ENCODE measurements at regions not wholly inside any gene's neighbourhood (a gene's known extent, or its start where the extent isn't known, plus 50 kb on each side); places are given as distances from the start of the nearest gene placed in this dataset.

DNA sequence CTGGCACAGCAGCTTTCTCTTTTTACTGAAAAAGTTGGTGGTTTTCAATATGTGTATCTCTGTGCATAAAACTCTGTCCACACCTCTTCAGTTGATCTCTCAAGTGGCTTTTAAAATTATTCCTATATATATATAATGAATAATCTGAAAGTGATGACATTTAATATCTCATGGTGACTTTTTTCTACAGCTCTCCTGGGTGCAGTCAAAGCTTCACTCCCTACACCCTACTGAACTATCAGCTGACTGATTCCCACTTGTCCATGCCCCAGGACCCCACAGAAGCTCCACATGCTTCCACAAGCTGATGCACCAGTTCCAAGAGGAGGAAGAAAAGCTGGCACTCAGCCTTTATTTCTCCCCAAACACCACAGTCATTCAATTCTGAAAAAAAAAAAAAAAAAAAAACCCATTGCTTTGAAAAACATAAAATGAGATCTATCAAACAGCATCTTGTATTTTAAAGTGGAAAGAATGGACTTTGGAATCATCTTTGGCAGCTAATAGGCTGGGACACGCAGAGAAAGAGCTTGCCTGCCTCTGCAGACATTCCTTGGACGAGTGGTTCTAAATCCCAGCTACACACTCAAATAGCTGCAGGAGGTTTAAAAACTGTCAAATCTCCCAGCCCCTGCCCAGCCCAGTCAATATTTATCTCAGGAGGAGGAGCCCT is 75.3 kb upstream of the GDF10 start:
- TF ChIP-seq, protein P1, sequence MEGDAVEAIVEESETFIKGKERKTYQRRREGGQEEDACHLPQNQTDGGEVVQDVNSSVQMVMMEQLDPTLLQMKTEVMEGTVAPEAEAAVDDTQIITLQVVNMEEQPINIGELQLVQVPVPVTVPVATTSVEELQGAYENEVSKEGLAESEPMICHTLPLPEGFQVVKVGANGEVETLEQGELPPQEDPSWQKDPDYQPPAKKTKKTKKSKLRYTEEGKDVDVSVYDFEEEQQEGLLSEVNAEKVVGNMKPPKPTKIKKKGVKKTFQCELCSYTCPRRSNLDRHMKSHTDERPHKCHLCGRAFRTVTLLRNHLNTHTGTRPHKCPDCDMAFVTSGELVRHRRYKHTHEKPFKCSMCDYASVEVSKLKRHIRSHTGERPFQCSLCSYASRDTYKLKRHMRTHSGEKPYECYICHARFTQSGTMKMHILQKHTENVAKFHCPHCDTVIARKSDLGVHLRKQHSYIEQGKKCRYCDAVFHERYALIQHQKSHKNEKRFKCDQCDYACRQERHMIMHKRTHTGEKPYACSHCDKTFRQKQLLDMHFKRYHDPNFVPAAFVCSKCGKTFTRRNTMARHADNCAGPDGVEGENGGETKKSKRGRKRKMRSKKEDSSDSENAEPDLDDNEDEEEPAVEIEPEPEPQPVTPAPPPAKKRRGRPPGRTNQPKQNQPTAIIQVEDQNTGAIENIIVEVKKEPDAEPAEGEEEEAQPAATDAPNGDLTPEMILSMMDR (IDR thresholded peaks at IDR 0.05; ENCODE audit: insufficient read depth, low read length, poor library complexity, severe bottlenecking): no peak
- DNase-seq (ENCODE audit: low read depth): no peak
- Histone ChIP-seq H3K4me3 (ENCODE audit: low read depth, low read length) (no peak overlapping the region), H3K36me3 (ENCODE audit: control insufficient read depth, insufficient read depth, low read length) (no peaks in the 10 kb centered on the region), H3K27me3 (ENCODE audit: control insufficient read depth, insufficient read depth, low read length) (no peaks in the 10 kb centered on the region)

DNA sequence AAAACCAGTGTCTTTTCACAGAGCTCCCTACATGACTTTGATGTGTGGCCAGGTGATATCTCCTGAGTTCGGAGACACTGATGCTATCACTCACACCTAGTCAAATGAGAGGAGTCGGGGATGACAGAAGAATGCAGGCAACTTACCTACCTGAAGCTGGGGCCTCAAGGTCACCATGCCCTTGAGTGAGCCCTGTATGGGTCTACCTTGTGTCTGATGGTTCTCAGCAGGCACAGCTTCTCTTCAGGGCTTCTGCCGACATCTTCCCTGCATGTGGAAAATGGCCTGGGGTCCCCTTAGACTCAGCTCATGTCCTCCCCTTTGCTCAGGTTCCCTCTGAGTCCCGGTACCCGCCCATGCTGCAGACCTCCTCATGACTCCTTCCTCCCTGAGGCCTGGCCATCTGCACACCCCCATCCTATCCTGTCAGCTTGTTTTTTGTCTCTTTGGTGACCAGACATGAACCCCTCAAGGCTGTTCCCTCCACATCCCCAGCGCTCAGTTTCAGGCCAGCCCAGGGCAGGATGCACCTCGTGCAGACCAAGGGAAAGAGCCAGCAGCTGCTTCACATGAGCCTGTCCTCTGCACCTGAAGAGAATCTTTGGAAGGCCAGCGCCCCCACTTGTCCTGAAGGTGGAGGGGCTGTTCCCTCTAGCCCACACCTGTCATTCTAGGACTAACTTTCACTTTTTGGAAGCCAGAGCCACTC is 74.6 kb upstream of the GDF10 start:
- no peaks in the 10 kb centered on the region for H3K36me3 ChIP-seq (ENCODE audit: control insufficient read depth, insufficient read depth, low read length)
- DNase-seq (ENCODE audit: low read depth): no peak
- TF ChIP-seq, protein P1 (IDR thresholded peaks at IDR 0.05; ENCODE audit: insufficient read depth, low read length, poor library complexity, severe bottlenecking): no peak
- no peaks in the 10 kb centered on the region for H3K27me3 ChIP-seq (ENCODE audit: control insufficient read depth, insufficient read depth, low read length)
- no peak overlapping the region for H3K4me3 ChIP-seq (ENCODE audit: low read depth, low read length)

DNA sequence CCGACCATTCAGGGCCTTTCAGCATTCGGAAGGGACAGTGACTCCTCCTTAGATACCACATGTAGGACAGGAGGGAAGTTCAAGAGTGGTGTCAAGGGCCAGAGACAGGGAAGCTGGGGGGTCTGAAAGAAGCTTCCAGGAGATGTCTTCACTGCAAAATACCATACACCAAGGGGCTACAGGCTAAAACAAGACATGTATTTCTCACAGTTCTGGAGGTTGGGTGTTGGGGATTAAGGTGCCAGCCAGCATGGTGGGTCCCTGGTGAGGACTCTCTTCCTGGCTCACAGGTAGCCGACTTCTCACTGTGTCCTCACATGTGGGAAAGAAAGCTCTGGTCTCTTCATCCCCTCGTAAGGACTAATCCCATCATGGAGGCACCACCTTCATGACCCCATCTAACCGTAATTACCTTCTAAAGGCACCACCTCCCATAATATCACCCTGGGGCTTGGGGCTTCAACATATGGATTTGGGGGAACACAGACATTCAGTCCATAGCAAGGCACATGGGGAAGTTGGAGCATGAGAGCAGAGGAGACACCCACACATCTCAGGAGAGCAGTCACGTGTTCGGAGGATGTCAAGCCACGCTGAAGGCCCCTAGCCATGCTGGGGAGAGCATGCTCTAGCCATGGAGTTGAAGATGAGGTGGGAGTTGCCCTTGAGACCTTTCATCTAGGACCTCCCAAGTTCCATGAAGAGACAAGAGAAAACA is 73.9 kb upstream of the GDF10 start:
- no peaks in the 10 kb centered on the region for H3K27me3 ChIP-seq (ENCODE audit: control insufficient read depth, insufficient read depth, low read length)
- H3K36me3 ChIP-seq (ENCODE audit: control insufficient read depth, insufficient read depth, low read length): no peaks in the 10 kb centered on the region
- DNase-seq (ENCODE audit: low read depth): no peak
- TF ChIP-seq, protein P1 (IDR thresholded peaks at IDR 0.05; ENCODE audit: insufficient read depth, low read length, poor library complexity, severe bottlenecking): no peak
- no peak overlapping the region for H3K4me3 ChIP-seq (ENCODE audit: low read depth, low read length)

DNA sequence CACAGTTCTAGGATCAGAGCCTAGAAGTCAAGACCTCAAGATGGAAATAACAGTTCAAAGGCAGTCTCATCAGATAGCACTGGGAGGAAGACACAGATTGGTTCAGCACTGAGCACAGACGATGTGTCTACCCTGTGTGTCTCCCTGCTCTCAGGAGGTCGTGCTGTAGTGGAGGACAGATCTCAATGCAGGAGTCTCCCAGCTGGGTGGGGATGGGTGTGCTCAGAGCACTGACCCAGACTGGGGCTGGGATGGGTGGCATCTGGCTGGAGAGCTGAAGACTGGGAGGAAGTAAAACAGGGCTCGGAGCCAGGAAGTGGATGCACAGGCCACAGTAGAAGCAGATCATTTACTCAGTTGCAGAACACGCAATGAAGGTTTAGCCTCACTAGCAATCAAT is 69.5 kb upstream of the GDF10 start:
- no peak for DNase-seq (ENCODE audit: low read depth)
- Histone ChIP-seq H3K27me3 (ENCODE audit: control insufficient read depth, insufficient read depth, low read length) (no peaks in the 10 kb centered on the region), H3K4me3 (ENCODE audit: low read depth, low read length) (no peak overlapping the region), H3K36me3 (ENCODE audit: control insufficient read depth, insufficient read depth, low read length) (no peaks in the 10 kb centered on the region)
- TF ChIP-seq, protein P1 (IDR thresholded peaks at IDR 0.05; ENCODE audit: insufficient read depth, low read length, poor library complexity, severe bottlenecking): no peak

DNA sequence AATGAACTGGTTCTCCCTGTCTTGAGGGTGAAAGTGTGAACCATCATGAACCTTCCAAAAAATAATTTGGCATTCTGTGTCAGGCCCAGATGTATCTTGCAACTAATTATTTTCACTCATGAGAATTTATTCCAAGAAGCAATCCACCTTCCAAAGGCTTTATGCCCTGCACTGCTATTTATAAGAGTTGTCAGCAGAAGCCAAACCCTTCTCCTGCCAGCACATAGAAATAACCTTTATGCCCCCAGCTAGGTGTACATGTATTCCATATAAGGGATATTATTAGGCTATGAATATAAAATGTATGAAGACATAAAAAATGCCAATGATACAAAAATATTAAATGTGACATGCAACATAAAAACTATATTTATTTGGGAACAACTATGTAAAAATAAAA is 69.0 kb upstream of the GDF10 start:
- Histone ChIP-seq H3K27me3 (ENCODE audit: control insufficient read depth, insufficient read depth, low read length) (no peaks in the 10 kb centered on the region), H3K36me3 (ENCODE audit: control insufficient read depth, insufficient read depth, low read length) (no peaks in the 10 kb centered on the region)

More for the DNA sequence above, 69.0 kb upstream of the GDF10 start:
- TF ChIP-seq, protein P1 (IDR thresholded peaks at IDR 0.05; ENCODE audit: insufficient read depth, low read length, poor library complexity, severe bottlenecking): no peak
- DNase-seq (ENCODE audit: low read depth): no peak
- H3K4me3 ChIP-seq (ENCODE audit: low read depth, low read length): no peak overlapping the region

Data from kidney epithelial cell (primary cell).